Liver (tissue), 3 donors: ENCODE measurements at regions not wholly inside any gene's neighbourhood (a gene's known extent, or its start where the extent isn't known, plus 50 kb on each side); places are given as distances from the start of the nearest gene placed in this dataset.

Experiments used
- ATF3 ChIP-seq: IDR thresholded peaks from 2 replicates; pipeline ENCODE4 v1.6.1; 2016; ENCODE audit warnings: antibody characterized with exemption
- JUND ChIP-seq, 2 donors: IDR thresholded peaks; 2 replicates each; pipeline ENCODE4 v1.6.1; 2016; ENCODE audit warnings: antibody characterized with exemption in 2 of 2
- RAD21 ChIP-seq, 2 donors: IDR thresholded peaks; 2 replicates each; pipeline ENCODE4 v1.6.1; 2016; ENCODE audit warnings: antibody characterized with exemption in 2 of 2, mild to moderate bottlenecking in 2 of 2
- RXRA ChIP-seq, 2 donors: IDR thresholded peaks; 2 replicates each; pipeline ENCODE4 v1.6.1; 2017 to 2018; ENCODE audit warnings: antibody characterized with exemption in 2 of 2, mild to moderate bottlenecking in 1 of 2
- TAF1 ChIP-seq: conservative IDR thresholded peaks from 2 replicates; pipeline ENCODE4 v1.6.1; 2016; ENCODE audit warnings: antibody characterized with exemption, mild to moderate bottlenecking
- TF ChIP-seq, protein P1 (sequence below): IDR thresholded peaks from 2 replicates; pipeline ENCODE4 v1.6.1; 2016; ENCODE audit warnings: antibody characterized with exemption
- TF ChIP-seq, protein P2 (sequence below): fragments of 150-350 bp; IDR thresholded peaks from 2 replicates; pipeline ENCODE4 v1.5.1; 2017; ENCODE audit warnings: improper control_type of control experiment, low read depth, low read length; ENCODE audit not compliant: missing input control
- TF ChIP-seq, protein P3 (sequence below): IDR thresholded peaks from 2 replicates; pipeline ENCODE4 v1.6.1; 2016; ENCODE audit warnings: antibody characterized with exemption
- TF ChIP-seq, protein P4 (sequence below): IDR thresholded peaks from 2 replicates; pipeline ENCODE4 v1.6.1; 2016; ENCODE audit warnings: antibody characterized with exemption, mild to moderate bottlenecking
- donor health status: healthy.
- donor health status: healthy.

DNA sequence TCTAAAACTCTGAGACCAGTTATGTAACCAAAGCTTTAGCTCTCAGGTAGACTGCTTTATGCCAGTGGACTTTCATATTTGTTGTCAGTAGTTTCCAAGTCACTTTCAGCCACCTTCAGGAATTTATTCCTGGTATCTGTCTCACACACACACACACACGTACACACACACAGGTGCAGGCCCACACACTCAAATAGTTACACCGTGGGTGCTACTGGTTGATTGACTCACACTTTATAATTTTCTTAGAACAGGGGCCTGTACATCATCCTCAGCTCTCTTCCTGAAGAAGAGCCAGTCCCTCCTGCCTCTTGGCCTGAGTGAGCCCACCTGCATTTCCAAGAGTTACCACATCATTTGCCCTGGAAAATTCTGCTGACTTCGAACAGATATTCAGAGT is 555.2 kb downstream of the SOX6 start:
- TF ChIP-seq, protein P1, sequence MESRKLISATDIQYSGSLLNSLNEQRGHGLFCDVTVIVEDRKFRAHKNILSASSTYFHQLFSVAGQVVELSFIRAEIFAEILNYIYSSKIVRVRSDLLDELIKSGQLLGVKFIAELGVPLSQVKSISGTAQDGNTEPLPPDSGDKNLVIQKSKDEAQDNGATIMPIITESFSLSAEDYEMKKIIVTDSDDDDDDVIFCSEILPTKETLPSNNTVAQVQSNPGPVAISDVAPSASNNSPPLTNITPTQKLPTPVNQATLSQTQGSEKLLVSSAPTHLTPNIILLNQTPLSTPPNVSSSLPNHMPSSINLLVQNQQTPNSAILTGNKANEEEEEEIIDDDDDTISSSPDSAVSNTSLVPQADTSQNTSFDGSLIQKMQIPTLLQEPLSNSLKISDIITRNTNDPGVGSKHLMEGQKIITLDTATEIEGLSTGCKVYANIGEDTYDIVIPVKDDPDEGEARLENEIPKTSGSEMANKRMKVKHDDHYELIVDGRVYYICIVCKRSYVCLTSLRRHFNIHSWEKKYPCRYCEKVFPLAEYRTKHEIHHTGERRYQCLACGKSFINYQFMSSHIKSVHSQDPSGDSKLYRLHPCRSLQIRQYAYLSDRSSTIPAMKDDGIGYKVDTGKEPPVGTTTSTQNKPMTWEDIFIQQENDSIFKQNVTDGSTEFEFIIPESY = no peak
- TF ChIP-seq, protein P2, sequence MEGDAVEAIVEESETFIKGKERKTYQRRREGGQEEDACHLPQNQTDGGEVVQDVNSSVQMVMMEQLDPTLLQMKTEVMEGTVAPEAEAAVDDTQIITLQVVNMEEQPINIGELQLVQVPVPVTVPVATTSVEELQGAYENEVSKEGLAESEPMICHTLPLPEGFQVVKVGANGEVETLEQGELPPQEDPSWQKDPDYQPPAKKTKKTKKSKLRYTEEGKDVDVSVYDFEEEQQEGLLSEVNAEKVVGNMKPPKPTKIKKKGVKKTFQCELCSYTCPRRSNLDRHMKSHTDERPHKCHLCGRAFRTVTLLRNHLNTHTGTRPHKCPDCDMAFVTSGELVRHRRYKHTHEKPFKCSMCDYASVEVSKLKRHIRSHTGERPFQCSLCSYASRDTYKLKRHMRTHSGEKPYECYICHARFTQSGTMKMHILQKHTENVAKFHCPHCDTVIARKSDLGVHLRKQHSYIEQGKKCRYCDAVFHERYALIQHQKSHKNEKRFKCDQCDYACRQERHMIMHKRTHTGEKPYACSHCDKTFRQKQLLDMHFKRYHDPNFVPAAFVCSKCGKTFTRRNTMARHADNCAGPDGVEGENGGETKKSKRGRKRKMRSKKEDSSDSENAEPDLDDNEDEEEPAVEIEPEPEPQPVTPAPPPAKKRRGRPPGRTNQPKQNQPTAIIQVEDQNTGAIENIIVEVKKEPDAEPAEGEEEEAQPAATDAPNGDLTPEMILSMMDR = no peak
- TF ChIP-seq RAD21 (IDR thresholded peaks at IDR 0.05) (no peak), JUND (IDR thresholded peaks at IDR 0.05) (no peak), RXRA (IDR thresholded peaks at IDR 0.05) (no peak), TAF1 (no peak), ATF3 (no peak)
- TF ChIP-seq, protein P3, sequence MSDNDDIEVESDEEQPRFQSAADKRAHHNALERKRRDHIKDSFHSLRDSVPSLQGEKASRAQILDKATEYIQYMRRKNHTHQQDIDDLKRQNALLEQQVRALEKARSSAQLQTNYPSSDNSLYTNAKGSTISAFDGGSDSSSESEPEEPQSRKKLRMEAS = no peak
- TF ChIP-seq, protein P4, sequence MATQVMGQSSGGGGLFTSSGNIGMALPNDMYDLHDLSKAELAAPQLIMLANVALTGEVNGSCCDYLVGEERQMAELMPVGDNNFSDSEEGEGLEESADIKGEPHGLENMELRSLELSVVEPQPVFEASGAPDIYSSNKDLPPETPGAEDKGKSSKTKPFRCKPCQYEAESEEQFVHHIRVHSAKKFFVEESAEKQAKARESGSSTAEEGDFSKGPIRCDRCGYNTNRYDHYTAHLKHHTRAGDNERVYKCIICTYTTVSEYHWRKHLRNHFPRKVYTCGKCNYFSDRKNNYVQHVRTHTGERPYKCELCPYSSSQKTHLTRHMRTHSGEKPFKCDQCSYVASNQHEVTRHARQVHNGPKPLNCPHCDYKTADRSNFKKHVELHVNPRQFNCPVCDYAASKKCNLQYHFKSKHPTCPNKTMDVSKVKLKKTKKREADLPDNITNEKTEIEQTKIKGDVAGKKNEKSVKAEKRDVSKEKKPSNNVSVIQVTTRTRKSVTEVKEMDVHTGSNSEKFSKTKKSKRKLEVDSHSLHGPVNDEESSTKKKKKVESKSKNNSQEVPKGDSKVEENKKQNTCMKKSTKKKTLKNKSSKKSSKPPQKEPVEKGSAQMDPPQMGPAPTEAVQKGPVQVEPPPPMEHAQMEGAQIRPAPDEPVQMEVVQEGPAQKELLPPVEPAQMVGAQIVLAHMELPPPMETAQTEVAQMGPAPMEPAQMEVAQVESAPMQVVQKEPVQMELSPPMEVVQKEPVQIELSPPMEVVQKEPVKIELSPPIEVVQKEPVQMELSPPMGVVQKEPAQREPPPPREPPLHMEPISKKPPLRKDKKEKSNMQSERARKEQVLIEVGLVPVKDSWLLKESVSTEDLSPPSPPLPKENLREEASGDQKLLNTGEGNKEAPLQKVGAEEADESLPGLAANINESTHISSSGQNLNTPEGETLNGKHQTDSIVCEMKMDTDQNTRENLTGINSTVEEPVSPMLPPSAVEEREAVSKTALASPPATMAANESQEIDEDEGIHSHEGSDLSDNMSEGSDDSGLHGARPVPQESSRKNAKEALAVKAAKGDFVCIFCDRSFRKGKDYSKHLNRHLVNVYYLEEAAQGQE = no peak
